ENCODE measurements at regions not wholly inside any gene's neighbourhood (a gene's known extent, or its start where the extent isn't known, plus 50 kb on each side); places are given as distances from the start of the nearest gene placed in this dataset.

GRCh38 chr18:11533513-11533890, 75.9 kb upstream of the SLC35G4 start:
- TF ChIP-seq, protein P1, sequence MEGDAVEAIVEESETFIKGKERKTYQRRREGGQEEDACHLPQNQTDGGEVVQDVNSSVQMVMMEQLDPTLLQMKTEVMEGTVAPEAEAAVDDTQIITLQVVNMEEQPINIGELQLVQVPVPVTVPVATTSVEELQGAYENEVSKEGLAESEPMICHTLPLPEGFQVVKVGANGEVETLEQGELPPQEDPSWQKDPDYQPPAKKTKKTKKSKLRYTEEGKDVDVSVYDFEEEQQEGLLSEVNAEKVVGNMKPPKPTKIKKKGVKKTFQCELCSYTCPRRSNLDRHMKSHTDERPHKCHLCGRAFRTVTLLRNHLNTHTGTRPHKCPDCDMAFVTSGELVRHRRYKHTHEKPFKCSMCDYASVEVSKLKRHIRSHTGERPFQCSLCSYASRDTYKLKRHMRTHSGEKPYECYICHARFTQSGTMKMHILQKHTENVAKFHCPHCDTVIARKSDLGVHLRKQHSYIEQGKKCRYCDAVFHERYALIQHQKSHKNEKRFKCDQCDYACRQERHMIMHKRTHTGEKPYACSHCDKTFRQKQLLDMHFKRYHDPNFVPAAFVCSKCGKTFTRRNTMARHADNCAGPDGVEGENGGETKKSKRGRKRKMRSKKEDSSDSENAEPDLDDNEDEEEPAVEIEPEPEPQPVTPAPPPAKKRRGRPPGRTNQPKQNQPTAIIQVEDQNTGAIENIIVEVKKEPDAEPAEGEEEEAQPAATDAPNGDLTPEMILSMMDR (IDR thresholded peaks at IDR 0.05; ENCODE audit: low read depth, low read length) = no peak; the same call in 1 of the 2 replicates
- TF ChIP-seq EZH2phosphoT487 (IDR thresholded peaks at IDR 0.05; ENCODE audit: low read depth) = no peak

All from OCI-LY3 (cell line).